ENCODE measurements at regions not wholly inside any gene's neighbourhood (a gene's known extent, or its start where the extent isn't known, plus 50 kb on each side); places are given as distances from the start of the nearest gene placed in this dataset.

DNA sequence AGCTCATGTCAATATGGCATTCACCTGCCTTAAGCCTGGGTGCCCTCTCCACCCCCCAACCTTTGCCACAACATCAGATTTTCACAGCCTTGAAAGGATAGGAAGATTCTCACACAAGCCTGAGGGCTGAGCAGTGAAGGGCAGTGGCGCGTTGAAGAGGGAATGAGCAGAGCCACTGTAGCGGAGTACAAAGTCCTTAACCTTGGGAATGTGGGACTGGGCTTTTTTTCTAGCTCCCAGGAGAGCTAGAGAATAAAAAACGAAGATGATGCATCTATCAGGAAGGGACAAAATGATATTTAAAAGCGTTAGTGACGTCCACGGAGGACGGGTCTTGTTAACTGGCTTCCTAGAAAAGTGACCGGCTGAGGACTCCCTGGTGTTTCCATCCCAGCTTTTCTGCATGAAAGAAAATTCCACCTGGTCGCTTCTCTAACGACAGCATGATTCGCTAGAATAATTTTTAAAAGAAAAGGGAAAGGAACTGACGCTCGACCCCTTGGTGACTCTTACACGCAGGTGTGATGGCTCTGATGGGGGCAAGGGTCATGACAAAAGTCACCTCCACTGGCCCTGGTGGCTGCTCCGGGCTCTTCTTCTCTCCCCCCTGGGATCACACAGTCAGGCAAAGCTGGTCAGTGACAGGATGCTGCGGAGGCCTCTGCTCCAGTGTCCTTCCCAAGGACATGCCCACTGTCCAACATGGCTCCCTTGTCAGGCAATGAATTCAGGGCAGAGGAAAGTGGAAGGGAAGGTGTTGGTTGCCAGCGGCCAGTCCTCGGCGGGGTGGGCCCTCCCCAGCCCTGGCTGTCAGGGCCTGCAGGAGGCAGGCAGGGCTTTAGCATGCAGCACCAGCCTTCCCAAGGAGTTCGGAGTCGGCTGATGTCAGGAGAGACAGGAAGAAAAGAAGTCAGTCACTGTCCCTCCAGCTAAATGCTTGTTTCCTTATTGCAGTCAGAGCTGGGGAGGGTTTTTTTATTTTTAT lies 58.4 kb upstream of the IRX3 start:
- H3K4me1 ChIP-seq: no peaks in the 10 kb centered on the region
- no peak for DNase-seq (ENCODE audit: low spot score in 2 of 2)
- H3K27ac ChIP-seq: no peak overlapping the region
- TF ChIP-seq, protein P1, sequence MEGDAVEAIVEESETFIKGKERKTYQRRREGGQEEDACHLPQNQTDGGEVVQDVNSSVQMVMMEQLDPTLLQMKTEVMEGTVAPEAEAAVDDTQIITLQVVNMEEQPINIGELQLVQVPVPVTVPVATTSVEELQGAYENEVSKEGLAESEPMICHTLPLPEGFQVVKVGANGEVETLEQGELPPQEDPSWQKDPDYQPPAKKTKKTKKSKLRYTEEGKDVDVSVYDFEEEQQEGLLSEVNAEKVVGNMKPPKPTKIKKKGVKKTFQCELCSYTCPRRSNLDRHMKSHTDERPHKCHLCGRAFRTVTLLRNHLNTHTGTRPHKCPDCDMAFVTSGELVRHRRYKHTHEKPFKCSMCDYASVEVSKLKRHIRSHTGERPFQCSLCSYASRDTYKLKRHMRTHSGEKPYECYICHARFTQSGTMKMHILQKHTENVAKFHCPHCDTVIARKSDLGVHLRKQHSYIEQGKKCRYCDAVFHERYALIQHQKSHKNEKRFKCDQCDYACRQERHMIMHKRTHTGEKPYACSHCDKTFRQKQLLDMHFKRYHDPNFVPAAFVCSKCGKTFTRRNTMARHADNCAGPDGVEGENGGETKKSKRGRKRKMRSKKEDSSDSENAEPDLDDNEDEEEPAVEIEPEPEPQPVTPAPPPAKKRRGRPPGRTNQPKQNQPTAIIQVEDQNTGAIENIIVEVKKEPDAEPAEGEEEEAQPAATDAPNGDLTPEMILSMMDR (IDR thresholded peaks at IDR 0.05): no peak
- no peaks in the 10 kb centered on the region for H3K36me3 ChIP-seq
- H3K4me3 ChIP-seq: no peak overlapping the region
- H3K27me3 ChIP-seq: no peaks in the 10 kb centered on the region
- intact Hi-C loops (cut with DNase I): no loop called here
- no peaks in the 10 kb centered on the region for H3K9me3 ChIP-seq

DNA sequence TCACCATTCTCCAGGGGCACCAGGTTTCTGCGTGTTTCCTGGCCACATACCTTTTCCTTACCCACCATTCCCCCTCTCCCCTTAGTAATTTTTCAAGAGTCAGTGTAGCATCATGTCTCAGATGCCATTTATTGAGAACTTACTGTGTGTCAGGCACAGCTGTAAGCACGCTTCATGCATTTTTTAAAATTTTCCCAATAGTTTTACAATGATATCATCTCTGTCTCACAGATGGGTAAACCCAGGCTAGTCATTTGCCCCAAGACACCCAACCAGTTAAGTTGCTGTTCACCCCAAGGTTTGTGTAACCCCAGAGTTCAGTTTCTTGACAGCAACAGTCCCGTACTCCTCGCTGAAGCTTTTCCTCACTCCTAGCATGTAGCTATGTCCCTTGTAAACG lies 56.4 kb upstream of the IRX3 start:
- TF ChIP-seq, protein P1 (IDR thresholded peaks at IDR 0.05): no peak
- H3K27ac ChIP-seq: no peak overlapping the region
- no peaks in the 10 kb centered on the region for H3K36me3 ChIP-seq
- H3K4me3 ChIP-seq: no peak overlapping the region
- DNase-seq (ENCODE audit: low spot score in 2 of 2): no peak
- intact Hi-C loops (cut with DNase I): no loop called here
- no peaks in the 10 kb centered on the region for H3K27me3 ChIP-seq
- no peaks in the 10 kb centered on the region for H3K4me1 ChIP-seq
- no peaks in the 10 kb centered on the region for H3K9me3 ChIP-seq

DNA sequence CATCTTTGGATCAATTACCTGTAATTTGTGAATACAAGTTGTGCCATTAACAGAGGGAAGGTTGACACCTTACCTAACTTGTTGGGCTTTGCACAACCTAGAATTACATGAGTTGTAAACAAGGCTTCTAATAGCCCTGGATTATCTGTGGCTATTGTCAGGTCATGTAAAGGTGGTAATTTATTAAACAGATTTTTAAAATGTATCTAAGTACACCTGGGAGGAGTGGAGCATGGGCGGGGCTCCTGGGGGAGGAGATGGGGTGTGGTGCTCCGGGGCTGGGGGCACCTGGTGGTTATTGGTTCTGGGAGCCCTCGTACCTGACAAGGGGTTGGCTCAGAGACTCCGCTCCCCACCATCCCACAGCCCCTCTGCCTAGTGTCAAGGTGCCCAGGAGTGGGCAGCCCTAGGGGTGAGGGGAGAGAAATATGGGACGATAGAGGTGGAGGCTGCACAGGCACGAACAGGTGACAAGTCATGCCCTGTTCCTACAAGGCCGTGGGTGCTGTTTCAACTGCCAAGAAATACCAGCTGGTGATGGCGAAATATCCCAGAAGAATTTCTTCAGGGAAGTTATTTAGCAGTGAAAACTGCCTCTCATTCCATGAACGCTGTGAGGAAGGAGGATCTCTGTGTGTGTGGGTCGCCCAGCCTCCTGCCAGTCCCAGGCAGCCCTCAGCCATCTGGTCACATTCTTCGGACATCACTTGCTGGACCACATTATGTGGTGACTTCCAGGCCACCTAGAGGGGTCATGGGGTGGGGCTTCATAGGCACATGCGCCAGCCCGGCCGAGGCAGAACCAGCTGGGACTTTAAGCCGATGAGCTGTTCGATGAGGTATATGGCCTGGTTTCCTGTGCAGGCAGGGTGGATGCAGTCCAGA lies 55.5 kb upstream of the IRX3 start:
- Histone ChIP-seq H3K4me1 (no peaks in the 10 kb centered on the region), H3K36me3 (no peaks in the 10 kb centered on the region), H3K27me3 (no peaks in the 10 kb centered on the region), H3K4me3 (no peak overlapping the region), H3K9me3 (no peaks in the 10 kb centered on the region), H3K27ac (no peak overlapping the region)
- DNase-seq (ENCODE audit: low spot score in 2 of 2): no peak
- TF ChIP-seq, protein P1 (IDR thresholded peaks at IDR 0.05): no peak
- intact Hi-C loops (cut with DNase I): no loop called here

DNA sequence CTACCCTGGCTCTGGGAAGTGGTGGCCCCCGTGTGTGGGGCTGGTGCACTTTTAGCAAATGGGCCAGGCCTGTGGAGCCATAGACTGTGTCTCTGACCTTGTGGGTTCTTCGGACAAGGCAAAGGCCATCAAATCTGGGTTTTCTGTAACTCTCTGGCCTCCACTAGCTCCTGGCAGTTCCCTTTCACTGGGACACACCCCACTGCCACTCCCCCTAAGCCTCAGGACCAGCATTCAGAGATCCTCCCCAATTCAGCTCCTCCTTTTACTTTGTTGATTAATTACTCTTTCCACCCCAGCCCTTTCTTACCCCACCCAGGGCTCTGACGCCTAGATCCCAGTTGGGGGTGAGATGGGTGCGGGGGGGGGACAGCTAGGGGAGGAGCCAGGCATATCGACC lies 53.9 kb upstream of the IRX3 start:
- intact Hi-C loops (cut with DNase I): no loop called here
- Histone ChIP-seq H3K36me3 (no peaks in the 10 kb centered on the region), H3K4me1 (no peaks in the 10 kb centered on the region), H3K9me3 (no peaks in the 10 kb centered on the region), H3K4me3 (no peak overlapping the region), H3K27me3 (no peaks in the 10 kb centered on the region), H3K27ac (no peak overlapping the region)
- DNase-seq (ENCODE audit: low spot score in 2 of 2): no peak
- TF ChIP-seq, protein P1 (IDR thresholded peaks at IDR 0.05): no peak

DNA sequence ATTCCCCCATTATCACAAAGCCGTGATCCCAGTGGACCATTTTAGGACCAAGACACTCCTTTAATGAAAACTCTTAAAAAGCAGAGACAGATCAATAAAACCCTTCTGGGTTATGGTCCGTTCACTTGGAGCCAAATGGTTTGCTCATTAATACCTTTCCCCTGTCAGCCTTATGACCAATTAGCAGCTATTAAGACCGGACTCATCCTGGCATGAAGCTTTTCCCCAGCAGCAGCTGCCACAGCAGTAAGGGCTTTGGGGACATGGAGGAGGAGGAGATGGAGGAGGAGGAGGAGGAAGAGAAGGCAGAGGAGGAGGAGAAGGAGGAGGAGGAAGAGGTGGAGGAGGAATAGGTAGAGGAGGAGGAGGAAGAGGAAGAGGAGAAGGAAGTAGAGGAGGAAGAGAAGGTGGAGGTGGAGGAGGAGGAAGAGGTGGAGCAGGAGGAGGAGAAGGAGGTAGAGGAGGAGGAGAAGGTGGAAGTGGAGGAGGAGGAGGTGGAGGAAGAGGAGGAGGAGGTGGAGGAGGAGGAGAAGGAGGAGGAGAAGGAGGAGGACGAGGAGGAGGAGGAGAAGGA lies 50.1 kb upstream of the IRX3 start:
- Histone ChIP-seq H3K27ac (no peak overlapping the region), H3K4me3 (no peak overlapping the region), H3K27me3 (no peaks in the 10 kb centered on the region), H3K9me3 (no peaks in the 10 kb centered on the region), H3K36me3 (no peaks in the 10 kb centered on the region), H3K4me1 (no peaks in the 10 kb centered on the region)
- DNase-seq (ENCODE audit: low spot score in 2 of 2): no peak
- intact Hi-C loops (cut with DNase I): no loop called here
- TF ChIP-seq, protein P1 (IDR thresholded peaks at IDR 0.05): no peak
